GM10266 (cell line): ENCODE measurements at regions not wholly inside any gene's neighbourhood (a gene's known extent, or its start where the extent isn't known, plus 50 kb on each side); places are given as distances from the start of the nearest gene placed in this dataset.
"Not testable (repeated sequence)": the region's sequence is repeated elsewhere in the genome, so short reads cannot be mapped to it uniquely, and the experiment has no call there.

Experiments
- DNase-seq: peaks from one replicate; pipeline ENCODE4 v3.0.0; 2012; ENCODE audit errors: extremely low spot score
- CTCF ChIP-seq: IDR thresholded peaks from 2 replicates; pipeline ENCODE4 v1.5.1; 2012; ENCODE audit warnings: mild to moderate bottlenecking, low read depth; ENCODE audit not compliant: control insufficient read depth, insufficient read depth; ENCODE audit errors: missing control alignments

- no peak for DNase-seq
Measured at GRCh38 chr15:54808321-54808720, 388.4 kb downstream of the RSL24D1 start.

GRCh38 chr15:54803987-54804386 lies 392.8 kb downstream of the RSL24D1 start:
- DNase-seq = no peak
- no peak for TF ChIP-seq CTCF

More at GRCh38 chr15:54808321-54808720, 388.4 kb downstream of the RSL24D1 start:
- TF ChIP-seq CTCF = no peak

GRCh38 chr15:54803134-54803808 lies 393.5 kb downstream of the RSL24D1 start:
- no peak for DNase-seq

GRCh38 chr15:54792526-54792925 lies 404.2 kb downstream of the RSL24D1 start:
- no peak for DNase-seq
- TF ChIP-seq CTCF = no peak

More at GRCh38 chr15:54803134-54803808, 393.5 kb downstream of the RSL24D1 start:
- no peak for TF ChIP-seq CTCF

- TF ChIP-seq CTCF = no peak
- no peak for DNase-seq
Measured at GRCh38 chr15:54790693-54791092, 406.0 kb downstream of the RSL24D1 start.

- no peak for DNase-seq
- no peak for TF ChIP-seq CTCF
Measured at GRCh38 chr15:54789376-54789775, 407.4 kb downstream of the RSL24D1 start.

GRCh38 chr15:54781220-54781619 lies 415.5 kb downstream of the RSL24D1 start:
- DNase-seq = not testable (repeated sequence)

- TF ChIP-seq CTCF = no peak
- DNase-seq = no peak
Measured at GRCh38 chr15:54779271-54779670, 417.5 kb downstream of the RSL24D1 start.
